ENCODE measurements at regions not wholly inside any gene's neighbourhood (a gene's known extent, or its start where the extent isn't known, plus 50 kb on each side); places are given as distances from the start of the nearest gene placed in this dataset.

DNA sequence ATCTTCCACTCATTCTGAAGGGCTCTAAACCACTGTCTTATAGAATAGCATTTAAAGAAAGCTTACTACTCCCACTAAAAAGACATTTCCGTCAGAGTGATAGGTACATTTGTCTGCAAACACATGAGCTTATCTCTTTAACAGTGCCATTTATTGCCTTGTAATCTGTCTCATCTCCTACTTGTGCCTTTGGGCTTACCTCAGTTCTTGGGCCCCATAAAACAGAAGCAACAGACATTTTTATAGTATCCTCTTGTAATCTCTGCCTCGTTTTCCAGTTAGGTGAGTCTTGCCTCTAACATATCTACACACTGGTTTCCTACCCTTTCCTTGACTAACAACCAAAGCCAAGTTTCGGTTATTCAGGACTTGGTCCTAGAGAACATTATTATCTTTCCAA, 681.4 kb upstream of the KIF2B start:
- H3K4me3 ChIP-seq (replicated peaks in 1 of 2; ENCODE audit: low read depth in 2 of 2, low read length in 2 of 2), result no peak overlapping the region
- DNase-seq (ENCODE audit: low read depth in 2 of 2), result no peak
- TF ChIP-seq, protein P1, sequence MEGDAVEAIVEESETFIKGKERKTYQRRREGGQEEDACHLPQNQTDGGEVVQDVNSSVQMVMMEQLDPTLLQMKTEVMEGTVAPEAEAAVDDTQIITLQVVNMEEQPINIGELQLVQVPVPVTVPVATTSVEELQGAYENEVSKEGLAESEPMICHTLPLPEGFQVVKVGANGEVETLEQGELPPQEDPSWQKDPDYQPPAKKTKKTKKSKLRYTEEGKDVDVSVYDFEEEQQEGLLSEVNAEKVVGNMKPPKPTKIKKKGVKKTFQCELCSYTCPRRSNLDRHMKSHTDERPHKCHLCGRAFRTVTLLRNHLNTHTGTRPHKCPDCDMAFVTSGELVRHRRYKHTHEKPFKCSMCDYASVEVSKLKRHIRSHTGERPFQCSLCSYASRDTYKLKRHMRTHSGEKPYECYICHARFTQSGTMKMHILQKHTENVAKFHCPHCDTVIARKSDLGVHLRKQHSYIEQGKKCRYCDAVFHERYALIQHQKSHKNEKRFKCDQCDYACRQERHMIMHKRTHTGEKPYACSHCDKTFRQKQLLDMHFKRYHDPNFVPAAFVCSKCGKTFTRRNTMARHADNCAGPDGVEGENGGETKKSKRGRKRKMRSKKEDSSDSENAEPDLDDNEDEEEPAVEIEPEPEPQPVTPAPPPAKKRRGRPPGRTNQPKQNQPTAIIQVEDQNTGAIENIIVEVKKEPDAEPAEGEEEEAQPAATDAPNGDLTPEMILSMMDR (IDR thresholded peaks at IDR 0.05; ENCODE audit: low read depth, low read length), result no peak

DNA sequence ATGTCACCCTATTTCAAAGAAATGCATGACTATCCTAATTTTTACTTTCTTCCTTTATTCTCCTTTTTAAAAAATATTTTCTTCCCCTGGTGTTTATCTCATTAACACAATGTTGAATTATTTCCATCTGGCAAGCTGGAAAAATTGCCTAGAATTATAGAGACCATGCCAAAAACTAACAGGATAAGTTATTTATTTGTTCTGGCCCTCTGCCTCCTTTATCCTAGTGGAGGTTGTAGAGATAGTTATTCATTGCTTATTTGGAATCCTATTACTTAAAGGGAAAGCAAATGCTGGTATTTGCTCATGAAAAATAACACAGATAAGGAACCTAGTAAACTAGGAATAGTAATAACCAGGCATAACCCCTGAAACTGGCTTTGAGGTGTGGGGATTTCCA, 684.9 kb upstream of the KIF2B start:
- H3K4me3 ChIP-seq (replicated peaks in 1 of 2; ENCODE audit: low read depth in 2 of 2, low read length in 2 of 2), result no peak overlapping the region
- peak in 1 of 2 donors; percentile 36 for DNase-seq (ENCODE audit: low read depth in 2 of 2)
- TF ChIP-seq, protein P1 (IDR thresholded peaks at IDR 0.05; ENCODE audit: low read depth, low read length), result no peak

DNA sequence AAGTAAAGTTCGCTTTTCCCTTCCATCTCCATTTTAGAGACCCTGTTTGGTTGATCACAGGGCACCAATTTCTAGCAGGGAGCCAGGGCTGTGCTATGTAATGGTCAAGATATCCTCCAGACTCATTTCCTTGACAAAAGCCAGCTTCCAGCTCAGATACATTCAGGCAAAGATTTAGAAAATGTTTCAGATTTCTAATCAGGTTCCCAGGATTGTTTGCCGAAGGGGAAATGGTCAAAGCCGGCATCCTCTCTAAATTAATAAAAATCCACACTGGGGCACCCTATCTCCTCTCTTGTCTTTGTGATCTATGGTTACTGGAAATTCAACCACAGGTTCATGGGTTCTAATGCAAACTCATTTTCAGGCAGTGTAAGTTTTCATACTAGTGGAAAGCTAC, 686.8 kb upstream of the KIF2B start:
- H3K4me3 ChIP-seq (replicated peaks in 1 of 2; ENCODE audit: low read depth in 2 of 2, low read length in 2 of 2), result no peak overlapping the region
- TF ChIP-seq, protein P1 (IDR thresholded peaks at IDR 0.05; ENCODE audit: low read depth, low read length), result no peak
- no peak for DNase-seq (ENCODE audit: low read depth in 2 of 2)

DNA sequence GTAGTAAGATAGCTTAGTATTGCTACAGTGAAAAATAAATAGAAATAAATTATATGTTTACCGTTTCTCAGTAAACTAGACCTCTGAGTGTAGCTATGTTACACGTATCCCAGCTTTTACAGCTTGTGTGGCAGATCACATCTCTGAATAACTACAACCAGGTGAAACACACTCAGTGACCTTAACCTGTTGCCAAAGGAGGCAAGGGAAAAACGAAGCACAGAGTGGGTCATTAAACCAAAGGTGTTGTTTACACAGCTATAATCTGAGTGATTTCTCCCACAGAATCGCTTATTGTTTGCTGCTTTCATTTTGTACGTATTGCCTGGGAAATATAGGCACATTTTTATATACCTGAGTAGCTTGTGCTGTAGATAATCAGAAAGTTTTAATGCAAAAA, 688.2 kb upstream of the KIF2B start:
- no peak for DNase-seq (ENCODE audit: low read depth in 2 of 2)
- TF ChIP-seq, protein P1 (IDR thresholded peaks at IDR 0.05; ENCODE audit: low read depth, low read length), result no peak
- H3K4me3 ChIP-seq (replicated peaks in 1 of 2; ENCODE audit: low read depth in 2 of 2, low read length in 2 of 2), result no peak overlapping the region

DNA sequence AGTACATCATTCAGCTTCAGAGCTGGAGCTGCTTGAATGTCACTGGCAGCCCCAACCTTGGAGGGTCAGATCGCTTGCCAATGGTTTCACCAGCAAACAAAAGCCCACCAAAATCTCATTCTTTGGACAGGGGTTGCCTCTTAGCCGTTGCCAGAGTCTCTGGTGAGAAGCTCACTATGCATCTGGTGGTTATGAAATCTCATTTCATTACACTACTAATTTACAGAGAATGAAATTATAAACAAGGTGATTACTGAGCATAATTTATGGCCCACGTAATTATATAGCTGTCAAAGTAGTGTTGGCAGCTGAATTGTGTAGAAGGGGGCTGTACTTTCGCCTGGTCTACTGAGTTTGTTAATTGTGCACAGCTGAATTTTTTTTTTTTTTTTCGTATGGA, 688.9 kb upstream of the KIF2B start:
- no peak for DNase-seq (ENCODE audit: low read depth in 2 of 2)
- no peak overlapping the region for H3K4me3 ChIP-seq (replicated peaks in 1 of 2; ENCODE audit: low read depth in 2 of 2, low read length in 2 of 2)
- TF ChIP-seq, protein P1 (IDR thresholded peaks at IDR 0.05; ENCODE audit: low read depth, low read length), result no peak

DNA sequence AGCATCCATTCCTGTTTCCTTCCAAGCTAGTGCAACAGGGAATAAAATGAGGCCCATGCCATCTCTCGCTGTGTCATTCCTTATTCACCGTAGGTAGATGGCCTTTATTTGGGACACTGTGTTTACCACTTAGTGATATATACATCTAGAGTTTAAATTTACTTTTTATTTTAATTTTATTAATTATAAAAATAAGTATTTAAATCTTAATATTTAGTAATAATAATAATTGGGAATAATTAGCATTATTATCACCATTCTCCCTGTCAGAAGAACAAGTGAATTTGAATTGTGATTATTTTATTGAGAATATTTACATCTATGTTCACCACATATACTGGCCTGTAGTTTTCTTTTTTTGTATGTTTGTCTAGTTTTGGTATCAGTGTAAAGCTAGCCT, 692.9 kb upstream of the KIF2B start:
- no peak for DNase-seq (ENCODE audit: low read depth in 2 of 2)
- TF ChIP-seq, protein P1 (IDR thresholded peaks at IDR 0.05; ENCODE audit: low read depth, low read length), result no peak
- no peak overlapping the region for H3K4me3 ChIP-seq (replicated peaks in 1 of 2; ENCODE audit: low read depth in 2 of 2, low read length in 2 of 2)

DNA sequence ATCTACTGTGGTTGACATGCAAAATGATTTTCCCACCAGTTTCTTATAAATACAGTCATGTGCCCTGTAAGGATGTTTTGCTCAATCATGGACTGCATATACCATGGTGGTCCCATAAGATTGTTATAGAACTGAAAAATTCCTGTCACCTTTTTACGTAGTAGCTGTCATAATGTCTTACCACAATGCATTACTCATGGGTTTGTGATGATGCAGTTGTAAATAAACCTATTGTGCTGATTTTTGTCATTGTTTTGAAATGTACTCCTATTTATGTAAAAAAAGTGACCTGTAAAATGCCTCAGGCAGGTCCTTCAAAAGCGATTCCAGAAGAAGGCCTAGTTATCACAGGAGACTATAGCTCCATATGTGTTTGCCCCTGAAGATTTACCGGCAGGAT, 695.4 kb upstream of the KIF2B start:
- TF ChIP-seq, protein P1 (IDR thresholded peaks at IDR 0.05; ENCODE audit: low read depth, low read length), result no peak

More for the DNA sequence above, 695.4 kb upstream of the KIF2B start:
- no peak for DNase-seq (ENCODE audit: low read depth in 2 of 2)
- H3K4me3 ChIP-seq (replicated peaks in 1 of 2; ENCODE audit: low read depth in 2 of 2, low read length in 2 of 2), result no peak overlapping the region

All from cardiac fibroblast (primary cell).